ENCODE measurements at regions not wholly inside any gene's neighbourhood (a gene's known extent, or its start where the extent isn't known, plus 50 kb on each side); places are given as distances from the start of the nearest gene placed in this dataset.

DNA sequence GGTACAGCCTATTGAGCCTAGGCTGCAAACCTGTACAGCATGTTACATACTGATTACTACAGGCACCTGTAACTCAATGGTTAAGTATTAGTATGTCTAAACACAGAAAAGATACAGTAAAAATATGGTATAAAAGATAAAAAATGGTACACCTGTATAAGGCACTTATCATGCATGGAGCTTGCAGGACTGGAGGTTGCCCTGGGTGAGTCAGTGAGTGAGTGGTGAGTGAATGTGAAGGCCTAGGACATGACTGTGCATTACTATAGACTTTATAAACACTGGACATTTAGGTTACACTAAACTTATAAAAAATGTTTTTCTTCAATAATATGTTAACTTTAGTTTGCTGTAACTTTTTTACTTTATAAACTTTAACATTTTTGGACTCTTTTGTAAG is 171.3 kb downstream of the SLC28A3 start:
- TF ChIP-seq, protein P1, sequence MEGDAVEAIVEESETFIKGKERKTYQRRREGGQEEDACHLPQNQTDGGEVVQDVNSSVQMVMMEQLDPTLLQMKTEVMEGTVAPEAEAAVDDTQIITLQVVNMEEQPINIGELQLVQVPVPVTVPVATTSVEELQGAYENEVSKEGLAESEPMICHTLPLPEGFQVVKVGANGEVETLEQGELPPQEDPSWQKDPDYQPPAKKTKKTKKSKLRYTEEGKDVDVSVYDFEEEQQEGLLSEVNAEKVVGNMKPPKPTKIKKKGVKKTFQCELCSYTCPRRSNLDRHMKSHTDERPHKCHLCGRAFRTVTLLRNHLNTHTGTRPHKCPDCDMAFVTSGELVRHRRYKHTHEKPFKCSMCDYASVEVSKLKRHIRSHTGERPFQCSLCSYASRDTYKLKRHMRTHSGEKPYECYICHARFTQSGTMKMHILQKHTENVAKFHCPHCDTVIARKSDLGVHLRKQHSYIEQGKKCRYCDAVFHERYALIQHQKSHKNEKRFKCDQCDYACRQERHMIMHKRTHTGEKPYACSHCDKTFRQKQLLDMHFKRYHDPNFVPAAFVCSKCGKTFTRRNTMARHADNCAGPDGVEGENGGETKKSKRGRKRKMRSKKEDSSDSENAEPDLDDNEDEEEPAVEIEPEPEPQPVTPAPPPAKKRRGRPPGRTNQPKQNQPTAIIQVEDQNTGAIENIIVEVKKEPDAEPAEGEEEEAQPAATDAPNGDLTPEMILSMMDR (IDR thresholded peaks at IDR 0.05; ENCODE audit: poor library complexity, severe bottlenecking), result no peak
- TF ChIP-seq EZH2 (IDR thresholded peaks at IDR 0.05; ENCODE audit: borderline replicate concordance, insufficient read depth, low read length, poor library complexity, severe bottlenecking) (no peak), SMC3 (conservative IDR thresholded peaks at IDR 0.05; ENCODE audit: poor library complexity) (no peak), RAD21 (conservative IDR thresholded peaks at IDR 0.05) (no peak), MXI1 (conservative IDR thresholded peaks at IDR 0.05; ENCODE audit: poor library complexity, severe bottlenecking) (no peak), TAF1 (IDR thresholded peaks at IDR 0.05; ENCODE audit: low read depth) (no peak)

All from neural cell (in vitro differentiated cells).